ENCODE measurements at regions not wholly inside any gene's neighbourhood (a gene's known extent, or its start where the extent isn't known, plus 50 kb on each side); places are given as distances from the start of the nearest gene placed in this dataset.

DNA sequence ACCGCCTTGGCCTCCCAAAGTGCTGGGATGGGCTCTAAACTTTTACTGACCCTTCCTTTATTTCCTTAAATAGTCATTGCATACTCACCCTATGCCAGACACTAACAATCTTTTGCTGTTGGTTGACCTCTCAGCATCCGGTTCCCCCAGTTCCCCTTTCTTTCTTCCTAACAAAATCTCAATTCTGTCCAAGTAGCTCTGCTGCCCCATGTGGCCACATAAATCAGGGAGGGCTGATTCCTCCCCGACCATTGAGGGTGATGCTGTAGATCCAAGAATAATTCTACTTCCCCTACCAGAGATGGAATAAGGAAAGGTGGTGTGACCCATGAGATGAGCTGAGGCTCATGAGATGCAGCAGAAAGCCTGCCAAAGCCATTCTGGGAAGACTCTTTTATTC lies 315.3 kb upstream of the MSX2 start:
- H2BK20ac ChIP-seq (ENCODE audit: low read length) = no peak overlapping the region
- H3K27ac ChIP-seq (ENCODE audit: low read depth, low read length) = no peak overlapping the region
- H4K5ac ChIP-seq (ENCODE audit: insufficient read length, low read depth, low read length) = no peak overlapping the region
- no peak overlapping the region for H2BK12ac ChIP-seq (ENCODE audit: low read depth, low read length)
- H3K79me1 ChIP-seq (ENCODE audit: low read depth, low read length) = no peaks in the 10 kb centered on the region
- ChIA-PET POLR2A (ENCODE audit: partially characterized antibody) (no interaction called here), CTCF (ENCODE audit: partially characterized antibody) (interaction anchor here (0.9 to 2.9 kb wide), 14 partner anchors 10 to 344 kb away, joined by 3 to 26 read pairs (median 4); no protein-coding TSS in a partner anchor)
- H3K36me3 ChIP-seq (ENCODE audit: control insufficient read depth in 2 of 4, insufficient read depth in 4 of 4, low read length in 3 of 4) = no peaks in the 10 kb centered on the region
- H3K14ac ChIP-seq (ENCODE audit: insufficient read length) = no peak overlapping the region
- no peak overlapping the region for H3K23ac ChIP-seq (ENCODE audit: insufficient read length)
- H2BK15ac ChIP-seq (ENCODE audit: low read length) = no peak overlapping the region
- no peak overlapping the region for H3K4me2 ChIP-seq (ENCODE audit: insufficient read depth in 1 of 2, low read depth in 2 of 2, low read length in 2 of 2)
- no peak overlapping the region for H2BK5ac ChIP-seq (ENCODE audit: low read depth, low read length)
- H3K4me3 ChIP-seq (ENCODE audit: extremely low read depth in 1 of 4, insufficient read depth in 2 of 4, low read depth in 3 of 4, low read length in 4 of 4) = no peak overlapping the region
- DNase-seq (ENCODE audit: low read depth in 1 of 2, low spot score in 2 of 2) (no peak), FAIRE-seq (no peak)
- H3K4ac ChIP-seq (replicated peaks; ENCODE audit: insufficient read length, low read depth, low read length) = no peak overlapping the region
- H3K4me1 ChIP-seq (replicated peaks in 1 of 4; ENCODE audit: control insufficient read depth in 3 of 4, insufficient read depth in 4 of 4, low read length in 3 of 4) = no peaks in the 10 kb centered on the region
- H3K56ac ChIP-seq (replicated peaks; ENCODE audit: insufficient read length, low read depth, low read length) = no peak overlapping the region
- no peak overlapping the region for H4K91ac ChIP-seq (replicated peaks; ENCODE audit: insufficient read length, low read length)
- H3K9me3 ChIP-seq (ENCODE audit: insufficient read depth in 2 of 2, low read depth in 1 of 2, low read length in 1 of 2) = no peaks in the 10 kb centered on the region; a peak in 1 of 4 replicates
- no peaks in the 10 kb centered on the region for H3K27me3 ChIP-seq (replicated peaks in 1 of 4; ENCODE audit: control insufficient read depth in 3 of 4, extremely low read depth in 1 of 4, insufficient read depth in 3 of 4, low read length in 3 of 4)
- TF ChIP-seq CBX5 (IDR thresholded peaks at IDR 0.05; ENCODE audit: low read depth, low read length) = no peak
- TF ChIP-seq RAD21 (IDR thresholded peaks at IDR 0.05 in 1 of 2, conservative IDR thresholded peaks at IDR 0.05 in 1 of 2; ENCODE audit: low read depth in 2 of 2, low read length in 2 of 2) = peak; percentile 38 to 51
- peak; percentile 30 to 56 (median 50); a peak in 3 of 4 replicates for TF ChIP-seq CTCF (IDR thresholded peaks at IDR 0.05; ENCODE audit: control extremely low read depth in 1 of 3, insufficient read depth in 1 of 3, low read depth in 1 of 3, low read length in 3 of 3)
- WGBS, 2 experiments (ENCODE audit: extremely low coverage in 1 of 2, insufficient coverage in 1 of 2, insufficient read length in 1 of 2, insufficient replicate concordance in 2 of 2, low coverage in 1 of 2, low lambda C conversion rate in 2 of 2, missing lambda C conversion rate in 1 of 2) = 72% methylated on average over 3 of the region's 3 CpGs; no CpG with 5 or more reads in 1 of the 2 experiments
- no peak overlapping the region for H3K18ac ChIP-seq (ENCODE audit: extremely low read depth, low read length)
- H4K20me1 ChIP-seq (replicated peaks in 1 of 2; ENCODE audit: control insufficient read depth in 1 of 2, insufficient read depth in 2 of 2, low read length in 2 of 2) = no peaks in the 10 kb centered on the region
- no peaks in the 10 kb centered on the region for H3K79me2 ChIP-seq (ENCODE audit: control insufficient read depth in 1 of 2, insufficient read depth in 2 of 2, low read length in 2 of 2)
- H2BK120ac ChIP-seq (replicated peaks; ENCODE audit: low read depth, low read length) = no peak overlapping the region
- H3K9ac ChIP-seq (replicated peaks in 1 of 4; ENCODE audit: extremely low read depth in 1 of 4, low read depth in 3 of 4, low read length in 3 of 4) = no peak overlapping the region
- no peak overlapping the region for H4K8ac ChIP-seq (ENCODE audit: extremely low read depth, insufficient read depth, low read length)
- H2AK5ac ChIP-seq (ENCODE audit: low read depth, low read length) = no peak overlapping the region
- H2AFZ ChIP-seq (ENCODE audit: low read length) = no peak overlapping the region
- no peaks in the 10 kb centered on the region for H3K23me2 ChIP-seq (ENCODE audit: low read depth, low read length)
